Mucosa of descending colon (tissue), 3 donors: ENCODE measurements at regions not wholly inside any gene's neighbourhood (a gene's known extent, or its start where the extent isn't known, plus 50 kb on each side); places are given as distances from the start of the nearest gene placed in this dataset.

Experiments
- ATAC-seq: fragments of 200-7000 bp; cut with Tn5 transposase; one replicate; pipeline ENCODE4 v1.9.1; 2020; ENCODE audit warnings: mild to moderate bottlenecking, moderate library complexity
- DNase-seq, 3 donors: peaks; one replicate each; pipeline ENCODE4 v3.0.0-alpha.2; 2020
- H3K36me3 ChIP-seq: fragments of 200-600 bp; one replicate; pipeline ENCODE4 v1.8.0; 2021; ENCODE audit warnings: low read depth, mild to moderate bottlenecking
- H3K4me1 ChIP-seq: fragments of 200-600 bp; one replicate; pipeline ENCODE4 v1.8.0; 2021; ENCODE audit warnings: low read depth, mild to moderate bottlenecking
- H3K4me3 ChIP-seq: fragments of 200-600 bp; one replicate; pipeline ENCODE4 v1.8.0; 2021; ENCODE audit warnings: mild to moderate bottlenecking
- H3K9me3 ChIP-seq: fragments of 200-600 bp; one replicate; pipeline ENCODE4 v1.8.0; 2021; ENCODE audit warnings: mild to moderate bottlenecking
- CTCF ChIP-seq: fragments of 200-600 bp; IDR thresholded peaks from one replicate; pipeline ENCODE4 v1.8.0; 2022; ENCODE audit warnings: antibody characterized with exemption, mild to moderate bottlenecking
- intact Hi-C, 2 donors: fragments of 100-400 bp; cut with DNase I in 1 of 2; cut with micrococcal nuclease in 1 of 2; formaldehyde crosslinking; loops; one replicate each; pipeline versions ENCODE4 v1.11.0 to v1.11.1; 2022; cut with DNase I, micrococcal nuclease
- donor health status: DM: no; HTN: no; CAD: no; lungs with moderate emphysema.
- donor health status: DM: no; HTN: no; CAD: no.
- donor health status: DM: no; HTN: yes; CAD: no.

GRCh38 chr4:184268584-184269160 is 51.0 kb upstream of the ENPP6 start:
- no peak overlapping the region for H3K4me3 ChIP-seq
- intact Hi-C loops: no loop called here

GRCh38 chr4:184267673-184268583 is 50.3 kb upstream of the ENPP6 start:
- Histone ChIP-seq H3K4me1 (no peaks in the 10 kb centered on the region), H3K4me3 (no peak overlapping the region), H3K9me3 (no peaks in the 10 kb centered on the region), H3K36me3 (no peaks in the 10 kb centered on the region)
- no peak for TF ChIP-seq CTCF
- DNase-seq (peak; percentile 59 to 68 (median 65)), ATAC-seq (peak; percentile 77)
- intact Hi-C loops: no loop called here

More at GRCh38 chr4:184268584-184269160, 51.0 kb upstream of the ENPP6 start:
- no peaks in the 10 kb centered on the region for H3K36me3 ChIP-seq
- no peaks in the 10 kb centered on the region for H3K4me1 ChIP-seq
- no peak for TF ChIP-seq CTCF
- H3K9me3 ChIP-seq: no peaks in the 10 kb centered on the region
- ATAC-seq (no peak), DNase-seq (no peak)
